PFSK-1 (cell line): ENCODE measurements at regions not wholly inside any gene's neighbourhood (a gene's known extent, or its start where the extent isn't known, plus 50 kb on each side); places are given as distances from the start of the nearest gene placed in this dataset.

ENCODE experiments used
- FOXP2 ChIP-seq: optimal IDR thresholded peaks from 2 replicates; pipeline ENCODE3; 2011; ENCODE audit warnings: borderline replicate concordance, control low read depth, inconsistent platforms; ENCODE audit not compliant: insufficient read depth; ENCODE audit errors: extremely low read length, extremely low read depth
- POLR2AphosphoS5 ChIP-seq: IDR thresholded peaks from 2 replicates; pipeline ENCODE4 v1.6.1; 2012; ENCODE audit warnings: low read depth, mild to moderate bottlenecking, control low read depth, low read length, moderate library complexity
- SIN3A ChIP-seq: IDR thresholded peaks from 2 replicates; pipeline ENCODE4 v1.6.1; 2012; ENCODE audit warnings: mild to moderate bottlenecking, low read length, moderate library complexity, borderline replicate concordance; ENCODE audit not compliant: insufficient read depth
- TAF1 ChIP-seq: IDR thresholded peaks from 2 replicates; pipeline ENCODE4 v1.6.1; 2012; ENCODE audit warnings: low read length, control low read depth, borderline replicate concordance; ENCODE audit not compliant: insufficient read depth
- TF ChIP-seq, protein P1 (sequence below), 2 experiments: IDR thresholded peaks; 2 replicates each; pipeline versions ENCODE4 v1.6.1 to v1.8.0; 2011 to 2012; ENCODE audit warnings: low read depth in 2 of 2, low read length in 2 of 2, control low read depth in 1 of 2, inconsistent platforms in 1 of 2, mild to moderate bottlenecking in 1 of 2, moderate library complexity in 1 of 2; ENCODE audit not compliant: insufficient read depth in 1 of 2

DNA sequence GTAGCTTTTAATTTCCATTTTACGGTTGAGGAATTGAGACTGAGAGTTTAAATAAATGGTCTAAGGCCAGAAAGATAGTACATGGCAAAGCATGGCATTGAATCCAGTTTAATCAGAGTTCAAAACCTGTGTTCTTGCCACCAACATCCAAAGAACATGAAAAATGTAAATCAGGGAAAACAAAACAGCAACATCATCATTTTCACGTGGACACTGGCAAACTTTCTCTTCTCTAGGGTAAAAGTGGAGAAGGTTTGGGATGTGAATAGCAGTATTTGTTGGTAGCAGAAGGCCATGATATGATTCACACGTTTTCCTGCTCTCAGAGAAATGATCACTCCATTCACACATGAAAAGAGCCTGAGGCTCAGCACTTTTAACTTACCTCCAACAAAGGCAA, 357.7 kb downstream of the UQCRFS1 start:
- no peak for TF ChIP-seq SIN3A
- no peak for TF ChIP-seq TAF1
- no peak for TF ChIP-seq POLR2AphosphoS5
- TF ChIP-seq, protein P1, sequence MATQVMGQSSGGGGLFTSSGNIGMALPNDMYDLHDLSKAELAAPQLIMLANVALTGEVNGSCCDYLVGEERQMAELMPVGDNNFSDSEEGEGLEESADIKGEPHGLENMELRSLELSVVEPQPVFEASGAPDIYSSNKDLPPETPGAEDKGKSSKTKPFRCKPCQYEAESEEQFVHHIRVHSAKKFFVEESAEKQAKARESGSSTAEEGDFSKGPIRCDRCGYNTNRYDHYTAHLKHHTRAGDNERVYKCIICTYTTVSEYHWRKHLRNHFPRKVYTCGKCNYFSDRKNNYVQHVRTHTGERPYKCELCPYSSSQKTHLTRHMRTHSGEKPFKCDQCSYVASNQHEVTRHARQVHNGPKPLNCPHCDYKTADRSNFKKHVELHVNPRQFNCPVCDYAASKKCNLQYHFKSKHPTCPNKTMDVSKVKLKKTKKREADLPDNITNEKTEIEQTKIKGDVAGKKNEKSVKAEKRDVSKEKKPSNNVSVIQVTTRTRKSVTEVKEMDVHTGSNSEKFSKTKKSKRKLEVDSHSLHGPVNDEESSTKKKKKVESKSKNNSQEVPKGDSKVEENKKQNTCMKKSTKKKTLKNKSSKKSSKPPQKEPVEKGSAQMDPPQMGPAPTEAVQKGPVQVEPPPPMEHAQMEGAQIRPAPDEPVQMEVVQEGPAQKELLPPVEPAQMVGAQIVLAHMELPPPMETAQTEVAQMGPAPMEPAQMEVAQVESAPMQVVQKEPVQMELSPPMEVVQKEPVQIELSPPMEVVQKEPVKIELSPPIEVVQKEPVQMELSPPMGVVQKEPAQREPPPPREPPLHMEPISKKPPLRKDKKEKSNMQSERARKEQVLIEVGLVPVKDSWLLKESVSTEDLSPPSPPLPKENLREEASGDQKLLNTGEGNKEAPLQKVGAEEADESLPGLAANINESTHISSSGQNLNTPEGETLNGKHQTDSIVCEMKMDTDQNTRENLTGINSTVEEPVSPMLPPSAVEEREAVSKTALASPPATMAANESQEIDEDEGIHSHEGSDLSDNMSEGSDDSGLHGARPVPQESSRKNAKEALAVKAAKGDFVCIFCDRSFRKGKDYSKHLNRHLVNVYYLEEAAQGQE (IDR thresholded peaks at IDR 0.05; ENCODE audit: insufficient read depth in 1 of 2, low read depth in 2 of 2, low read length in 2 of 2): no peak
- TF ChIP-seq FOXP2: no peak

DNA sequence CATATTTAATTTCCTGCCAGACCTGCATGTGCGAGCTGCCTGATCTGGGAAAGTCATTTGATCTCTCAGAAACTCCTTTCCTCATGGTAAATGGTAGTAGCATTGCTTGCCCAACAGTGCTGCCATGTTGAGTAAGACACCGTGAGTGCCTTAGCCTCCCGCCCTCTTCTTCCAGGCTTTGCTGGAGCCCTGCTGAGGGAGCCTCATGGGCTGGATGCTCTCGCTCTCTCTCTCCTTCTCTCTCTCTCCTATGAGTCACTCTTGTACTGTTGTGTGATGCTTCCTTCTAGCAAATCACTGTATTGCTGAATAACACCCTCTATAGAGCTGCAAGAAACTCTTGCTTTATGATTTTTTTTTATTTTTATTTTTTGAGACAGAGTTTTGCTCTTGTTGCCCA, 365.5 kb downstream of the UQCRFS1 start:
- TF ChIP-seq SIN3A: no peak
- TF ChIP-seq TAF1: no peak
- TF ChIP-seq, protein P1 (IDR thresholded peaks at IDR 0.05; ENCODE audit: insufficient read depth in 1 of 2, low read depth in 2 of 2, low read length in 2 of 2): no peak
- TF ChIP-seq POLR2AphosphoS5: no peak
- TF ChIP-seq FOXP2: no peak

DNA sequence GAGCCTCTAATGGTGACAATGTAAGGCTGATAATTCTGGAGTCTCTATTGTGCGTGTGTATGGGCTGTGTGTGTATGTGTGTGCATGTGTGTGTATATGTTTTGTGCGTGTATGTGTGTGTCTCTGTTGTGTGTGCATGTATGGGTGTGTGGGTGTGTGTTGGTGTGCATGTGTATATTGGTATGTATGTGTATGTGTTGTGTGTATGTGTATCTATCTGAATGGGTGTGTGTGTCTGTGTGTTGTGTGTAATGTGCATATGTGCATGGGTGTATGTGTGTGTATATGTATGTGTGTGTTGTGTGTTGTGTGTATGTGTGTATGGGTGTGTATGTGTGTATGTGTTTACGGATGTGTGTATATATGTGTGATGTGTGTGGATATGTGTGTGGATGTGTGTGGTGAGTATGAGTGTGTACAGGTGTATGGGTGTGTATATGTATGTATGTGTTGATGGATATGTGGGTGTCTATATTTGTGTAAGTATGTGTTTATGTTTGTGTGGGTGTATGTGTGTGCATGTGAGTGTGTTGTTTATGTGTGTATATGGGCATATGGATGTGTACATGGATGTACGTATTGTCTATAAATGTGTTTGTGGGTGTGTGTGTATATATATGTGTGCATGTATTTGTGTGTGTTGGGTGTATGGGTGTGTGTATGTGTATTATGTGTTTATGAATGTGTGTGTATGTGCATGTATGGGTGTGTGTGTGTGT, 366.7 kb downstream of the UQCRFS1 start:
- TF ChIP-seq FOXP2 (no peak), TAF1 (no peak), POLR2AphosphoS5 (no peak), SIN3A (no peak)
- TF ChIP-seq, protein P1 (IDR thresholded peaks at IDR 0.05; ENCODE audit: insufficient read depth in 1 of 2, low read depth in 2 of 2, low read length in 2 of 2): no peak

DNA sequence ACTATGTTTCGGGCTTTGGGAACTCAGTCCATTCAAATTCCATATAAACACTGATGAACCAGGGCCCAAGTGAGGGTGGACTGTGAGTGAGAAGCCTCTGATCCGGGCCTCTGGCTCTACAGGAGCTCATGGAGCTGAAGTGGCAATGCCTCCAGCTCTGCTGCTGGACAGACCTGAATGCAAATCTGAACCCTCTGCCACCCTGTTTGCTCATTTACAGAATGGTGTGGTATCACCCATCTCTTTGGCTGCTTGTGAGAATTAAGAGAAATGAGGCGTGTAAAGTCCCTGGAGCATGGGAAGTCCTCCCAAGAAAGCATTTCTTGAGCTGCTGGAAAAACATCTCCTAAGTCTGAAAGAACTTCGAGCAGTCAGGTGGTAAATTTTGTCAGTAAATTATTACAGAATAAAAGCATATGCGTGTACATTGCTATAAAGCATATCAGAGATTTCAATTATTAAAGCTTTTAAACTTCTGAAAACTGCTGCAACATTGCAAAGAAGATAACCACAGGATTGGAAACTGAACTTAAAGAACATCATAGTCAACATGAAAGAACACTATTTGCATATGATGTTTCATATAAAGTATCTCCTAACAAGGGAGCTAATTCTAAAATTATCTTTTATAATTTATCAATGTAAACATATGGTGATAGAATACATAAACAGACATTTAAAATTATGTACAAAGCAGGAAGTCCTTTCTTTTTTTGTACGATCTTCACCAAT, 369.0 kb downstream of the UQCRFS1 start:
- no peak for TF ChIP-seq TAF1
- no peak for TF ChIP-seq FOXP2
- TF ChIP-seq, protein P1 (IDR thresholded peaks at IDR 0.05; ENCODE audit: insufficient read depth in 1 of 2, low read depth in 2 of 2, low read length in 2 of 2): no peak
- TF ChIP-seq POLR2AphosphoS5: no peak
- no peak for TF ChIP-seq SIN3A
